ENCODE measurements at regions not wholly inside any gene's neighbourhood (a gene's known extent, or its start where the extent isn't known, plus 50 kb on each side); places are given as distances from the start of the nearest gene placed in this dataset.

DNA sequence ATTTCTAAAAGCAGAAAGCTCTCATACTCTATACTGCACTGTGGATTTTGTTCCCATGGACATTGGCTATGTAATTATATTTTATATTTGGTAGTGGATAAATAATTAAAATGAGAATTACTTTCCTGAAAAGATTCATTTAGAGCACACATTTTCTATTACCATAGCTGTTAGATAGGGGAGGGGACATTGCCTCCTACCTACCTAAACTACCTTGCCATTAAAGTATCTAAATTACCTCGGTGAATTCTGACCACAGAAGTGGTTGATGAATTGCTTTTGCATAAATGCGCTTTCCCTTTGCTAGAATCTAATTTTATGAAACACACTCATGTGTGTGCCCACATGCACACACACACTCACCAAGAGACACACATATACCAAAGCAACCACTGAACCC, 329.1 kb downstream of the MTX2 start:
- 87% methylated on average over 2 of the region's 2 CpGs for WGBS
- DNase-seq (ENCODE audit: extremely low spot score), result no peak
- Histone ChIP-seq H3K4me1 (ENCODE audit: insufficient read depth) (no peaks in the 10 kb centered on the region), H3K4me3 (ENCODE audit: low read depth, low read length) (no peak overlapping the region), H3K27ac (ENCODE audit: low read depth) (no peak overlapping the region), H3K36me3 (ENCODE audit: insufficient read depth) (no peaks in the 10 kb centered on the region)

- DNase-seq (ENCODE audit: extremely low spot score), result no peak
- H3K36me3 ChIP-seq (ENCODE audit: insufficient read depth), result no peaks in the 10 kb centered on the region
- no peak overlapping the region for H3K27ac ChIP-seq (ENCODE audit: low read depth)
- WGBS, result 95% methylated on average over 10 of the region's 10 CpGs
- no peaks in the 10 kb centered on the region for H3K4me1 ChIP-seq (ENCODE audit: insufficient read depth)
- H3K4me3 ChIP-seq (ENCODE audit: low read depth, low read length), result no peak overlapping the region
These were observed 330.7 kb downstream of the MTX2 start for GRCh38 chr2:176599796-176600485.

- WGBS, result 81% methylated on average over 2 of the region's 2 CpGs
- Histone ChIP-seq H3K4me1 (ENCODE audit: insufficient read depth) (no peaks in the 10 kb centered on the region), H3K36me3 (ENCODE audit: insufficient read depth) (no peaks in the 10 kb centered on the region), H3K27ac (ENCODE audit: low read depth) (no peak overlapping the region), H3K4me3 (ENCODE audit: low read depth, low read length) (no peak overlapping the region)
- no peak for DNase-seq (ENCODE audit: extremely low spot score)
These were observed 331.8 kb downstream of the MTX2 start for GRCh38 chr2:176601066-176601465.

DNA sequence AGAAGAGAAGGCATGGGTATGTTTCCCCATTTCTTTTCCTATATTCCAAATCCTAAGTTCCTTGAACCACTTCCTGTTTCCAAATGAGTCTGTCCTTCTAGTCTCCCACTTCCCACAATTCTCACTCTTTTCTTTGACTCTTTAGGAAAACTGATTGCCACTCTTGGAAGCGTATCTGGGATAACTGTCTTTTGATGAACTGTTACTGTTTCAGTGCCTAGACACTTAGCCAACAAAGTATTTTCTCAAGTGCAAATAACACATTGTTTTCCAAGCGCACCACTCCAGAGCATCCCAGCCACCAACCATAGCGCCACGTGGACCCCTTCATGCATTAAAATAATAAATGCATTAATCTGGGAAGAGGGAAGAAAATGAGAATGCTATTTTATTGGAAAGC, 342.8 kb downstream of the MTX2 start:
- H3K4me3 ChIP-seq (ENCODE audit: low read depth, low read length), result no peak overlapping the region
- no peaks in the 10 kb centered on the region for H3K4me1 ChIP-seq (ENCODE audit: insufficient read depth)
- H3K36me3 ChIP-seq (ENCODE audit: insufficient read depth), result no peaks in the 10 kb centered on the region
- H3K27ac ChIP-seq (ENCODE audit: low read depth), result no peak overlapping the region
- no peak for DNase-seq (ENCODE audit: extremely low spot score)
- 92% methylated on average over 4 of the region's 4 CpGs for WGBS

GRCh38 chr2:176612736-176613135, 343.5 kb downstream of the MTX2 start:
- DNase-seq (ENCODE audit: extremely low spot score), result no peak
- WGBS, result 31% methylated on average over 3 of the region's 3 CpGs
- H3K4me3 ChIP-seq (ENCODE audit: low read depth, low read length), result no peak overlapping the region
- H3K27ac ChIP-seq (ENCODE audit: low read depth), result no peak overlapping the region
- H3K4me1 ChIP-seq (ENCODE audit: insufficient read depth), result no peaks in the 10 kb centered on the region
- H3K36me3 ChIP-seq (ENCODE audit: insufficient read depth), result no peaks in the 10 kb centered on the region

DNA sequence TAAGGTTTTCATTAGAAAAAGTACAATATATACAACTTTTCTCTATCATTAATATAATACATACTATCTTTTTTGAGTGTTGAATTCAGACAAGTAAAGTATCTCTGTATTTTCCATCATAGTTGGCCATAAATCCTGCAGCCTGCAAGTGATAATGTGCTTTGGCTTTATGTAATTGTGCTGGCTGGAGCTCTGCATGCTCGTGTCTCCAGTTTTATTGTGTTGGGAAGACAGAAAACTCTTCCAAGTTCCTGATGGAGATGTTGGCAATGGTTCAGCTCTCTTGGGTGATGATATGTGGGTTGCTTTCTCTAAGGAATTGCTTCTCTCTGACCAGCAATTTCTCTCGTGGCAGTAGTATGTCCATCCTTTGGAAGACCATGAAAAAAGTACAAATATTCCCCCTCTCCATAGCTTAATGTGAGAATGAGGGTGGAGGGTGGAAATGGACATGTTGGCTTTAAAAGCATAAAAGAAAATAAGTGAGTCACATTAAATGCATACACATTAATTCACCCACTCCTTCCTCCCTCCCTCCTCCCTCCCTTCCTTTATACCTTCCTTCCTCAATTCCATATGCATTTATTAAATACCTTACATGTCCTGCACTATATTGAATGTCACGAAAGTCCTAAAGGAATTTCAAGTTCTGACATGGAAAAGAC, 344.2 kb downstream of the MTX2 start:
- Histone ChIP-seq H3K36me3 (ENCODE audit: insufficient read depth) (no peaks in the 10 kb centered on the region), H3K4me1 (ENCODE audit: insufficient read depth) (no peaks in the 10 kb centered on the region), H3K27ac (ENCODE audit: low read depth) (no peak overlapping the region), H3K4me3 (ENCODE audit: low read depth, low read length) (no peak overlapping the region)
- 26% methylated on average over 3 of the region's 3 CpGs for WGBS
- DNase-seq (ENCODE audit: extremely low spot score), result peak; percentile 83

GRCh38 chr2:176614049-176614448, 344.8 kb downstream of the MTX2 start:
- 42% methylated on average over 2 of the region's 2 CpGs for WGBS
- no peaks in the 10 kb centered on the region for H3K36me3 ChIP-seq (ENCODE audit: insufficient read depth)
- DNase-seq (ENCODE audit: extremely low spot score), result no peak
- no peaks in the 10 kb centered on the region for H3K4me1 ChIP-seq (ENCODE audit: insufficient read depth)
- no peak overlapping the region for H3K27ac ChIP-seq (ENCODE audit: low read depth)
- H3K4me3 ChIP-seq (ENCODE audit: low read depth, low read length), result no peak overlapping the region

- Histone ChIP-seq H3K4me3 (ENCODE audit: low read depth, low read length) (no peak overlapping the region), H3K4me1 (ENCODE audit: insufficient read depth) (no peaks in the 10 kb centered on the region), H3K27ac (ENCODE audit: low read depth) (no peak overlapping the region), H3K36me3 (ENCODE audit: insufficient read depth) (no peaks in the 10 kb centered on the region)
- no peak for DNase-seq (ENCODE audit: extremely low spot score)
- WGBS, result 64% methylated on average over 2 of the region's 2 CpGs
These were observed 345.7 kb downstream of the MTX2 start for GRCh38 chr2:176614930-176615329.

DNA sequence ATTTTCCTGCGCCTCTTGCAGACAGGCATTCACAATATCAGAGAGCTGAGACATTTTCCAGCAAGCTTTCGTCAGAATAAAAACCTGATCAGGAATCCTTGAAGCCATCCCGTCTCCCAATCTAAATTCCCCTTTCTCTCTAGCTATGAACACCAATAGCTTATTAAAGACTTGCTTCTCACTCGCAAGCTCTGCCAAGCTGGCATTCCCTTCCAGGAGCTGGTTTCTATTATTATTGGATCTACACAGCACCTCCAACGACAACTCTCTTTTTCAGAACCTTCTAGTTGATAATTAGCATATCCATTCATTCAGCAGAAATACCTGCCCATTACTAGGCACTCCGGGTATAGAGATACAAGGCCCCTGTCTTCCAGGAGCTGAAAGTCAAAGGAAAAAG, 350.3 kb downstream of the MTX2 start:
- Histone ChIP-seq H3K36me3 (ENCODE audit: insufficient read depth) (no peaks in the 10 kb centered on the region), H3K4me3 (ENCODE audit: low read depth, low read length) (no peak overlapping the region), H3K27ac (ENCODE audit: low read depth) (no peak overlapping the region), H3K4me1 (ENCODE audit: insufficient read depth) (no peaks in the 10 kb centered on the region)
- 87% methylated on average over 6 of the region's 6 CpGs for WGBS
- DNase-seq (ENCODE audit: extremely low spot score), result no peak

DNA sequence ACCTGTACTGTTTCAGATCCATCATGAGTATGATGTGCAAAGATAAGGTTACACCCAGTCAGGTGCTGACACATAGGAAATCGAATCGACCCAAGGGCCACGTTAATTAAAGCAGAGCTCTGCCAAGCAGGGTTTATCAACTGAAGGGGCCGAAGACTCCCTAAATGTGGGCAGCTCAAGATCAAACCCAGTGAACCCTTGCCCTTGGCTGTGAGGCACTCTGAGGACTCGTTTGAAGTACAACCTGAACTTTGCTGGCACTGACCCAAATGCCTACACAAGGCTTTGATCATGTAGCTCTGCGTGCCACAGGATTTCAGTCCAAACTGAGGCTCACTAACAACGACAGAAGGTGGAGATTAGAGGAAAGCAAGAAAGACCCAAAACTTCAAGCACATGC, 352.1 kb downstream of the MTX2 start:
- H3K27ac ChIP-seq (ENCODE audit: low read depth), result no peak overlapping the region
- H3K36me3 ChIP-seq (ENCODE audit: insufficient read depth), result no peaks in the 10 kb centered on the region
- H3K4me1 ChIP-seq (ENCODE audit: insufficient read depth), result no peaks in the 10 kb centered on the region
- no peak overlapping the region for H3K4me3 ChIP-seq (ENCODE audit: low read depth, low read length)
- 75% methylated on average over 7 of the region's 7 CpGs for WGBS
- no peak for DNase-seq (ENCODE audit: extremely low spot score)

GRCh38 chr2:176622792-176623191, 353.6 kb downstream of the MTX2 start:
- no peaks in the 10 kb centered on the region for H3K36me3 ChIP-seq (ENCODE audit: insufficient read depth)
- DNase-seq (ENCODE audit: extremely low spot score), result no peak
- 95% methylated on average over 4 of the region's 4 CpGs for WGBS
- H3K4me1 ChIP-seq (ENCODE audit: insufficient read depth), result no peaks in the 10 kb centered on the region
- H3K27ac ChIP-seq (ENCODE audit: low read depth), result no peak overlapping the region
- H3K4me3 ChIP-seq (ENCODE audit: low read depth, low read length), result no peak overlapping the region

DNA sequence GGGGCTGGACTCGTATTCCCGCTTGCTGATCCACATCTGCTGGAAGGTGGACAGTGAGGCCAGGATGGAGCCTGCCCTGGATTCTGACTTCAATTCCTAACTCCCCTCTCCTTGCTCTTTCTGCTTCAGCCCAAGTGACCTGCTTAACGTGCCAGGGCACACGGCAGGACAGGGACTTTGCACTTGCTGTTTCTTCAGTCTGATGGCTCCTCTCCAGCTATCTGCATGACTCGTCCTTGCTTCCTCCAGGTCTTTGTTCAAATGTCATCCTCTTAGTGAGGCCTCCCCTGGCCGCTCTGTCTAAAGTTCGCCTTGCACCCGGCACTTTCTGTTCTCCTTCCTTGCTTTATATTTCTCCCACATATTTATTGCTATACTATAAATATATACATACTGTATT, 357.6 kb downstream of the MTX2 start:
- Histone ChIP-seq H3K27ac (ENCODE audit: low read depth) (no peak overlapping the region), H3K36me3 (ENCODE audit: insufficient read depth) (no peaks in the 10 kb centered on the region), H3K4me1 (ENCODE audit: insufficient read depth) (no peaks in the 10 kb centered on the region), H3K4me3 (ENCODE audit: low read depth, low read length) (no peak overlapping the region)
- DNase-seq (ENCODE audit: extremely low spot score), result no peak
- 81% methylated on average over 8 of the region's 8 CpGs for WGBS

DNA sequence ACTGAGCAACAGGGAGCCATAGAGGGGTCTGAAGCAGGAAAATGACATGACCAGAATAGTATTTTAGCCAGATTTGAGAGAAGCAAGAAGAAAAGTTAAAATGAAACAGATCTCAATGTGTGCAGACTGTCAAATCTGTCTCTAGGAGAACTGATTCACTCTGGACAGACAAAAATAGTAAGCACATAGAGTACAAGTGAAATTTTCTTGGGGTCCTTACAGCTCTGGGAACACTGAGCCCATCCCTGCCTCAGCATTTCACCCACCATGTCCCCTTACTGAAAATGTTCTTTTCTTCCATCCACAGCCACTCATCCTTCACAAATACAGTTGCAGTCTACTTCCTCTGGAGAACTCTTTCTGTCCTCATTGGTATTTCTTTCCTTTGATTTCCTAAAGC, 359.2 kb downstream of the MTX2 start:
- no peaks in the 10 kb centered on the region for H3K4me1 ChIP-seq (ENCODE audit: insufficient read depth)
- no peak overlapping the region for H3K27ac ChIP-seq (ENCODE audit: low read depth)
- H3K36me3 ChIP-seq (ENCODE audit: insufficient read depth), result no peaks in the 10 kb centered on the region
- DNase-seq (ENCODE audit: extremely low spot score), result no peak
- no peak overlapping the region for H3K4me3 ChIP-seq (ENCODE audit: low read depth, low read length)

GRCh38 chr2:176633754-176634153, 364.5 kb downstream of the MTX2 start:
- H3K4me3 ChIP-seq (ENCODE audit: low read depth, low read length), result no peak overlapping the region
- no peak overlapping the region for H3K27ac ChIP-seq (ENCODE audit: low read depth)
- DNase-seq (ENCODE audit: extremely low spot score), result no peak
- no peaks in the 10 kb centered on the region for H3K36me3 ChIP-seq (ENCODE audit: insufficient read depth)
- H3K4me1 ChIP-seq (ENCODE audit: insufficient read depth), result no peaks in the 10 kb centered on the region
- 50% methylated on average over 2 of the region's 2 CpGs for WGBS

Measured in urinary bladder (tissue), 3 donors.